ENCODE measurements at regions not wholly inside any gene's neighbourhood (a gene's known extent, or its start where the extent isn't known, plus 50 kb on each side); places are given as distances from the start of the nearest gene placed in this dataset.
"Not testable (repeated sequence)": the region's sequence is repeated elsewhere in the genome, so short reads cannot be mapped to it uniquely, and the experiment has no call there.

GRCh38 chr4:81335122-81335912 lies 120.3 kb upstream of the PRKG2 start:
- H3K4me3 ChIP-seq (ENCODE audit: low read depth, low read length) = no peak overlapping the region
- TF ChIP-seq, protein P1, sequence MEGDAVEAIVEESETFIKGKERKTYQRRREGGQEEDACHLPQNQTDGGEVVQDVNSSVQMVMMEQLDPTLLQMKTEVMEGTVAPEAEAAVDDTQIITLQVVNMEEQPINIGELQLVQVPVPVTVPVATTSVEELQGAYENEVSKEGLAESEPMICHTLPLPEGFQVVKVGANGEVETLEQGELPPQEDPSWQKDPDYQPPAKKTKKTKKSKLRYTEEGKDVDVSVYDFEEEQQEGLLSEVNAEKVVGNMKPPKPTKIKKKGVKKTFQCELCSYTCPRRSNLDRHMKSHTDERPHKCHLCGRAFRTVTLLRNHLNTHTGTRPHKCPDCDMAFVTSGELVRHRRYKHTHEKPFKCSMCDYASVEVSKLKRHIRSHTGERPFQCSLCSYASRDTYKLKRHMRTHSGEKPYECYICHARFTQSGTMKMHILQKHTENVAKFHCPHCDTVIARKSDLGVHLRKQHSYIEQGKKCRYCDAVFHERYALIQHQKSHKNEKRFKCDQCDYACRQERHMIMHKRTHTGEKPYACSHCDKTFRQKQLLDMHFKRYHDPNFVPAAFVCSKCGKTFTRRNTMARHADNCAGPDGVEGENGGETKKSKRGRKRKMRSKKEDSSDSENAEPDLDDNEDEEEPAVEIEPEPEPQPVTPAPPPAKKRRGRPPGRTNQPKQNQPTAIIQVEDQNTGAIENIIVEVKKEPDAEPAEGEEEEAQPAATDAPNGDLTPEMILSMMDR (IDR thresholded peaks at IDR 0.05; ENCODE audit: low read depth, low read length, missing control alignments) = no peak
- in situ Hi-C loops (cut with HindIII; ENCODE audit: low sequenced_read_pairs) = no loop called here
- DNase-seq (ENCODE audit: low read depth) = no peak

GRCh38 chr4:81330018-81330417 lies 115.0 kb upstream of the PRKG2 start:
- TF ChIP-seq, protein P1 (IDR thresholded peaks at IDR 0.05; ENCODE audit: low read depth, low read length, missing control alignments) = no peak
- DNase-seq (ENCODE audit: low read depth) = no peak
- in situ Hi-C loops (cut with HindIII; ENCODE audit: low sequenced_read_pairs) = no loop called here
- H3K4me3 ChIP-seq (ENCODE audit: low read depth, low read length) = no peak overlapping the region

DNA sequence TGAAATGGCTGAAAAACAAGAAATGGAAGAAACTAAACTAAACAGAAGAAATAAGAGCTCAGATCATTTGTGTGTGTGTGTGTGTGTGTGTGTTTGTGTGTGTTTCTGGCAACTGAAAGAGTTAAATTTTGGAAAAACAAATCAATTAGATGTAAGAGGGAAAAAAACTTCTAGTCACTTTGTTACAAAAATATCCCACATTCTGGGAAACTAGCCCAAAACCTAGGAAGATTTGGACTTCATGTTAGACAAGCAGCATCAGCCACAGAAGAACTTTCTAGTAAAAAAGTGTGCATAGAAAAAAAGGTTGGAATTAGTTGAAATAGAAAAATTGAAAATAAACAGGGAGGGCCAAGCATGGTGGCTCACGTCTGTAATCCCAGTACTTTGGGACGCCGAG lies 111.6 kb upstream of the PRKG2 start:
- no peak overlapping the region for H3K4me3 ChIP-seq (ENCODE audit: low read depth, low read length)
- in situ Hi-C loops (cut with HindIII; ENCODE audit: low sequenced_read_pairs) = no loop called here
- TF ChIP-seq, protein P1 (IDR thresholded peaks at IDR 0.05; ENCODE audit: low read depth, low read length, missing control alignments) = no peak
- DNase-seq (ENCODE audit: low read depth) = no peak

GRCh38 chr4:81324594-81324993 lies 109.6 kb upstream of the PRKG2 start:
- H3K4me3 ChIP-seq (ENCODE audit: low read depth, low read length); DNase-seq (ENCODE audit: low read depth); in situ Hi-C loops (cut with HindIII; ENCODE audit: low sequenced_read_pairs): not testable (repeated sequence)

DNA sequence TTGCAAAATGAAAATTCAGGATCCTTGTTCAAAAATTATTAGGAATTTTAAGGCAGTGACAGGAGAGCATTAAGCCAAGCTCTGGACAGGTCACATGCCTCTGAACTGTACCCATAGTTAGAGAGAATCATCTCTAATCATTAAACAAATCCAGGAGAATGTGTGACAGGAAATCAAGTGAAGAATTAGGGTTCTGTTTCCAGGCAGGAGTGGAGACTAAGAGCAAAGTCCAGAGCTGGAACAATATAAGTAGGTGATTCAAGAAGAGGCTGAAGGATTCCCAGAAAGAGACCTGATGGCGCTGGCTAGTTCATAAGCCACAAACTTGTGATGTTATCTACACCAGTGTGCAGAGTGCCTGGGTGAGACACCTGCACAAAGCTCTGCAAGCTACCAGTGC lies 104.6 kb upstream of the PRKG2 start:
- DNase-seq (ENCODE audit: low read depth) = no peak
- TF ChIP-seq, protein P1 (IDR thresholded peaks at IDR 0.05; ENCODE audit: low read depth, low read length, missing control alignments) = no peak
- in situ Hi-C loops (cut with HindIII; ENCODE audit: low sequenced_read_pairs) = no loop called here
- H3K4me3 ChIP-seq (ENCODE audit: low read depth, low read length) = no peak overlapping the region

- TF ChIP-seq, protein P1 (IDR thresholded peaks at IDR 0.05; ENCODE audit: low read depth, low read length, missing control alignments) = no peak
- in situ Hi-C loops (cut with HindIII; ENCODE audit: low sequenced_read_pairs) = no loop called here
- DNase-seq (ENCODE audit: low read depth) = no peak
- H3K4me3 ChIP-seq (ENCODE audit: low read depth, low read length) = no peak overlapping the region
Observed at GRCh38 chr4:81314897-81315470, 100.0 kb upstream of the PRKG2 start.

GRCh38 chr4:81314196-81314896 lies 99.3 kb upstream of the PRKG2 start:
- no peak for DNase-seq (ENCODE audit: low read depth)
- H3K4me3 ChIP-seq (ENCODE audit: low read depth, low read length) = no peak overlapping the region
- TF ChIP-seq, protein P1 (IDR thresholded peaks at IDR 0.05; ENCODE audit: low read depth, low read length, missing control alignments) = no peak
- in situ Hi-C loops (cut with HindIII; ENCODE audit: low sequenced_read_pairs) = no loop called here

Measured in astrocyte of the cerebellum (primary cell).